ENCODE measurements at regions not wholly inside any gene's neighbourhood (a gene's known extent, or its start where the extent isn't known, plus 50 kb on each side); places are given as distances from the start of the nearest gene placed in this dataset.

DNA sequence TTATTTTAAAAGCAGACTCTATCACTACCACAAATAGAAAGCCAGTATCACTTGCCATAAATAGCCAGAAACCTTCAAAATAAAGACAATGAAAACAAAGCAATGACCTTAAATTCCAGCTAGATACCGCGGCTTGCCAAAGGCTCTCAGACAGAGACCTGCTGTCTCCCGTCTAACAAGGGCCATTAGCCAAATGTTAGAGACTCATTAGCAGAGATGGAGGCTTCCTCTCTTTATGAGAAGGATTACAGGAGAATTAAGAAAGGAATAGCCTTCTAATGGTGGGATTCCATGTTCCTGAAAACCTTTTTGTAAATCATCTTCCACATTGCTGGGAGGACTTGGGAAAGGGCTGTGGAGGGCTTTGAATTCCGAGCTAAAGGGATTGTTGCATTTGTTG is 206.7 kb downstream of the AACS start:
- TF ChIP-seq POLR2A (IDR thresholded peaks at IDR 0.05): no peak
- TF ChIP-seq, protein P1, sequence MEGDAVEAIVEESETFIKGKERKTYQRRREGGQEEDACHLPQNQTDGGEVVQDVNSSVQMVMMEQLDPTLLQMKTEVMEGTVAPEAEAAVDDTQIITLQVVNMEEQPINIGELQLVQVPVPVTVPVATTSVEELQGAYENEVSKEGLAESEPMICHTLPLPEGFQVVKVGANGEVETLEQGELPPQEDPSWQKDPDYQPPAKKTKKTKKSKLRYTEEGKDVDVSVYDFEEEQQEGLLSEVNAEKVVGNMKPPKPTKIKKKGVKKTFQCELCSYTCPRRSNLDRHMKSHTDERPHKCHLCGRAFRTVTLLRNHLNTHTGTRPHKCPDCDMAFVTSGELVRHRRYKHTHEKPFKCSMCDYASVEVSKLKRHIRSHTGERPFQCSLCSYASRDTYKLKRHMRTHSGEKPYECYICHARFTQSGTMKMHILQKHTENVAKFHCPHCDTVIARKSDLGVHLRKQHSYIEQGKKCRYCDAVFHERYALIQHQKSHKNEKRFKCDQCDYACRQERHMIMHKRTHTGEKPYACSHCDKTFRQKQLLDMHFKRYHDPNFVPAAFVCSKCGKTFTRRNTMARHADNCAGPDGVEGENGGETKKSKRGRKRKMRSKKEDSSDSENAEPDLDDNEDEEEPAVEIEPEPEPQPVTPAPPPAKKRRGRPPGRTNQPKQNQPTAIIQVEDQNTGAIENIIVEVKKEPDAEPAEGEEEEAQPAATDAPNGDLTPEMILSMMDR (IDR thresholded peaks at IDR 0.05): no peak

Data from stomach (tissue), 4 donors.